Uterus (tissue), 2 donors: ENCODE measurements at regions not wholly inside any gene's neighbourhood (a gene's known extent, or its start where the extent isn't known, plus 50 kb on each side); places are given as distances from the start of the nearest gene placed in this dataset.

Experiments used
- POLR2A ChIP-seq, 2 donors: fragments of 450-650 bp; IDR thresholded peaks; one replicate each; pipeline ENCODE4 v1.6.1; 2016; ENCODE audit warnings: antibody characterized with exemption in 2 of 2, mild to moderate bottlenecking in 1 of 2, moderate library complexity in 1 of 2
- TF ChIP-seq, protein P1 (sequence below), 4 experiments: fragments of 200-600 bp in 2 of 4; fragments of 450-650 bp in 2 of 4; sonication (generic) in 2 of 4; IDR thresholded peaks; one replicate each; pipeline ENCODE4 v1.5.1; 2016 to 2019; ENCODE audit warnings: antibody characterized with exemption in 4 of 4, mild to moderate bottlenecking in 2 of 4, moderate library complexity in 1 of 4

DNA sequence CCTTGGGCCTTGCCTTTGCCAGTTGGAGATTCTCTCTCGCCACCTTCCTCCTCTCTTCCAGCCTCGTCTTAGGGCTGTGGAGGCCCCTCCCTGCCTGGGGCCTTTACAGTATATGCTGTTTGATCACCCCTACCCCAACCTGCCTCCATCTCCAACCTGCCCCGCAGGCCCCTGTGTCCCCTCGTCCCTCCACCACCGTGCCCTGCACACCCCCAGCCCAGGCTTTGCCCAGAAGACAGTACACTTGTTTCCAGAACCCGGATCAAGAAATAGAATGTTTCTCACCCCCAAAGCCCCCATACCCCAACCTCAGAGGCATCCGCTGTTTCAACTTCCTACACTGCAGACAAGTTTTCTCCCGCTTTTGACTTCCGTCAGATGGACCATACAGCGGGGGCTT is 202.3 kb upstream of the C14orf180 start:
- TF ChIP-seq, protein P1, sequence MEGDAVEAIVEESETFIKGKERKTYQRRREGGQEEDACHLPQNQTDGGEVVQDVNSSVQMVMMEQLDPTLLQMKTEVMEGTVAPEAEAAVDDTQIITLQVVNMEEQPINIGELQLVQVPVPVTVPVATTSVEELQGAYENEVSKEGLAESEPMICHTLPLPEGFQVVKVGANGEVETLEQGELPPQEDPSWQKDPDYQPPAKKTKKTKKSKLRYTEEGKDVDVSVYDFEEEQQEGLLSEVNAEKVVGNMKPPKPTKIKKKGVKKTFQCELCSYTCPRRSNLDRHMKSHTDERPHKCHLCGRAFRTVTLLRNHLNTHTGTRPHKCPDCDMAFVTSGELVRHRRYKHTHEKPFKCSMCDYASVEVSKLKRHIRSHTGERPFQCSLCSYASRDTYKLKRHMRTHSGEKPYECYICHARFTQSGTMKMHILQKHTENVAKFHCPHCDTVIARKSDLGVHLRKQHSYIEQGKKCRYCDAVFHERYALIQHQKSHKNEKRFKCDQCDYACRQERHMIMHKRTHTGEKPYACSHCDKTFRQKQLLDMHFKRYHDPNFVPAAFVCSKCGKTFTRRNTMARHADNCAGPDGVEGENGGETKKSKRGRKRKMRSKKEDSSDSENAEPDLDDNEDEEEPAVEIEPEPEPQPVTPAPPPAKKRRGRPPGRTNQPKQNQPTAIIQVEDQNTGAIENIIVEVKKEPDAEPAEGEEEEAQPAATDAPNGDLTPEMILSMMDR (IDR thresholded peaks at IDR 0.05), result no peak
- TF ChIP-seq POLR2A (IDR thresholded peaks at IDR 0.05), result no peak
